ENCODE measurements at regions not wholly inside any gene's neighbourhood (a gene's known extent, or its start where the extent isn't known, plus 50 kb on each side); places are given as distances from the start of the nearest gene placed in this dataset.

DNA sequence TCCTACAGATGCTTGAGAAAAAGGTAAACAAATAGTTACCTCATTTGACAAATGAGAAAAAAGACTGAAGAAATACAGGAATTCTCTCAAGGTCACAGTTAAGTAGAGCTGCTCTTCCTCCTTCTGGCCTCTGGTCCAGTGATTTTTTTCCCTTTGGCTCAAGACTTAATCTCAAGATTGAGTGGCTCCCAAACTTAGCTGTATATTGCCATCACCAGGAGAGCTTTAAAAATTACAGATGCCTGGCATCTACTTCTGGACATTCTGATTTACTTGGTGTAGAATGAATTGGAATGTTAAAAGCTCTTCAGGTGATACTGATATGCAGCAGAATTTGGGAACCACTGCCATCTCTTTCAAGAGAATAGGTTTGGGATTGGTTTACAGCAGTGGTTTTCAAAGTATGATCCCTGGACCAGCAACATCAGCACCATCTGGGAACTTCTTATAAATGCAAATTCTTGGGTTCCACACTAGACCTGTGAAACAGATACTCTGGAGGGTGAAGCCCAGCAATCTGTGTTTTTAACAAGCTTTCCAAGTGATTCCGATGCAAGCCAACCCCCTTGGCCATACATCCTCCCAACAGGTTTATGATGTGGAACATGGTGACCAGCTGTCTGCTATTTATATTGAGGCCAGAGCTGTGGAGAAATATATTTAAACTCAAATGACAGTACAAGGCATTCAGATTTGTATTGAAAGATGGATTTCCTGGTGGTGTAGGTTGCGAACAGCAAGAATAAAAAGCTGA lies 333.0 kb upstream of the RARB start:
- no peak for DNase-seq (ENCODE audit: low read depth in 2 of 2)

DNA sequence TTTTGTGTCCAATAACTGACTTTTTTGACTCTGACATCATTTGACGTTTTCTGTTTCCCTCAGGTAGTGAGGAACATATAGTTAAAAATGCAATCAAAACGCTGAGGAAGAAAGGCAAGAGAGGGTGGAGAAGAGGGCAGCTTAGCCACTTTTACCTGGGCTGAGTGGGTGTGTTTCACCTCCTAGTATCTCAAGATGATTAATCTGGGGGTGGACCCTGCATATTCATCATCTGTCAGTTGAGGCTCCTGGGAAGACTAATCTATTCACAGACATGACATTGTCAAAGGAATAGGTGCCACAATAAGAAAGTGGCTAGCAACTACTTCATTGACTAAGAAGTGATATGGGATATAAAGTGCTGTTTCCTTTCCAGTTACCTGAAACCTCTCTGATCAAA lies 331.5 kb upstream of the RARB start:
- DNase-seq (ENCODE audit: low read depth in 2 of 2) = no peak

DNA sequence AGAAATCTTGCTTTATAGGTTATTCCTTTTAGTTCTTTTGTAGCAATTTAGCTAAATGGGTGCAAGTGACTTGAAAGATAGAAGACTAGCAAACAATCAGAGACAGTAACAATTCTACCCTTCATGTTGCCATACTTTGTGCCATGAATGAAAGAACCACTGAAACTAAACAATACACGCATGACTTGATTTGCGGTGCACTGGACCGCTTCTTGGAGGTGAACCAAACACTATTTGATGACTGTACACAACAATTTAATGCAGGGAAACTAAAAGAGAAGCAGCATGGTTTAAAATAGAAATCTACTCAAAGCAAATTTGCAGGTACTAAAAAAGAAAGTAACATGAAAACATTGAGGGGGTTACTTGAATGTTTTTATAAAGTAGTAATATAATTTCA lies 331.0 kb upstream of the RARB start:
- no peak for DNase-seq (ENCODE audit: low read depth in 2 of 2)

DNA sequence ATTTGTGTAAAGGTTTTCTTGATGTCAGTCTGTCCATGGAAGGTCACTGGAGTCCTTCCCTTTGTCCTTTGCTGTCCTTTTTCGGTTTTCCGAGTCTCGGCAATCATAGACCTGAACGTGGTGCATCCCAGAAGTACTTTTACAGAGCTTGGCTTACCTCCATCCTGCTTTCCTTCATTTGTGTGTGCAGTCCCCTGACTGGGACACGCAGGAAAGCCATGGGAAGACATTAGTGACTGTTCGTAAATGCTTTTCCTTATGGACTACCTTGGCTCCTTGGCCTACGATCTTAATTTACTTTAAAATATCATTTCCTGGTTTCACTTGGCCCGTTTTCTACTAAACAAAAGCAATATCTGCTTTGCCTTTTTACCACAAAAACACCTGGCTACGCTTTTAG lies 328.4 kb upstream of the RARB start:
- no peak for DNase-seq (ENCODE audit: low read depth in 2 of 2)

GRCh38 chr3:25103391-25103790 lies 324.7 kb upstream of the RARB start:
- no peak for DNase-seq (ENCODE audit: low read depth in 2 of 2)

GRCh38 chr3:25107918-25108617 lies 320.0 kb upstream of the RARB start:
- DNase-seq (ENCODE audit: low read depth in 2 of 2) = no peak

- no peak for DNase-seq (ENCODE audit: low read depth in 2 of 2)
These were observed 317.4 kb upstream of the RARB start for GRCh38 chr3:25110642-25111041.

DNA sequence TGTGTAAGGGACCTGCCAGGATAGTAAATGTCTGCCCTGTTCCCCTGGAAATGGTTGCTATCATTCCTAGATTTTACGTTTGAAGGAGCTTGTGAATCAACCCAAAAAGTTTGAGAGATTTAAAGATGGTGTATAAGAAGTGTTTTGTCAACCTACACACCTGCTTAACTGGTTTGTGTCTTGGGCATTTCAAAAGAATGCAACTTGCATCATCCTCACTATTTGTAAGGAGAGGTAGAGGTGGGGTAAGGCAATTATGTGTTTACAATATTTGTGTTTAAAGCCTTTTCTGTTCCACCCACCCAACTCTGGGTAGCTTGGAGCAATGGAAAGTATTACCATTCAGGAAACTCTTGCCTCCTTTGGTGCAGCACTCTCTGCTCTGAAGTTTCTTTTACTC lies 314.2 kb upstream of the RARB start:
- no peak for DNase-seq (ENCODE audit: low read depth in 2 of 2)

DNA sequence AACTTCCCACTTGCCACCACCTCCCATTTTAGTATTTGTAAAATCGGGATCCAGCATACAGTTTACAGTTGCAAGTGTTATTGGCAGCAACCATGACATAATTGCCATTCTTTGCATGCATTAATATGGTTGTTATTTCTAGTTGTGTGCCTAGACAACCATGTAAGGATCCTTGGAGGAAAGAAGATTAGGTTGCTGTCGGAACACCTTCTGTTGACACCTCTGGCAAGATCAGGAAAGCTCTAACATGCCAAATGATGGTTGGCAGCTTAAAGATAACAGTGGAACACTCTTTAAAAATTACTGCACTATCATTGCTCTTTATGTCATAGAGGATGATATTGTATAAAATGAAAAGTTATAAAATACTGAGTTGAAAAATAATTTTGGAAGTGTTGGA lies 313.5 kb upstream of the RARB start:
- DNase-seq (ENCODE audit: low read depth in 2 of 2) = no peak

GRCh38 chr3:25117005-25117593 lies 311.0 kb upstream of the RARB start:
- no peak for DNase-seq (ENCODE audit: low read depth in 2 of 2)

- DNase-seq (ENCODE audit: low read depth in 2 of 2) = no peak
These were observed 308.4 kb upstream of the RARB start for GRCh38 chr3:25119682-25120081.

DNA sequence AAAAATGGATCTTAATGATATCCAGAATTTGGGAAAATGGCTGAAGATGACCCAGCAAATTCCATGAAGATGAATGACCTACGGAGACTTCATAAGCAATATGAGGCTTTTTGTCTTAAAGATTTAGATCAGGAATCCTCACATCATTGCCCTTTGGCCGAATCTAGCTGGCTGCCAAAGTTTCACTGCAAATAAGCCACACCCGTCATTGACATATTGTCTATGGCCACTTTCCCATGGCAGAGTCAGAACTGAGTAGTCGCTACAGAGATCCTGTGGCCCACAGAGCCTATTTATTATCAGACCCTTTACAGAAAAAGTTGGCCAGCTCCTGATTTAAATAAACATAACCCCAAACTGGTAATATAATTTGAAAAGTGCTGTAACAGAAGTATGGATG lies 307.4 kb upstream of the RARB start:
- DNase-seq (ENCODE audit: low read depth in 2 of 2) = no peak

DNA sequence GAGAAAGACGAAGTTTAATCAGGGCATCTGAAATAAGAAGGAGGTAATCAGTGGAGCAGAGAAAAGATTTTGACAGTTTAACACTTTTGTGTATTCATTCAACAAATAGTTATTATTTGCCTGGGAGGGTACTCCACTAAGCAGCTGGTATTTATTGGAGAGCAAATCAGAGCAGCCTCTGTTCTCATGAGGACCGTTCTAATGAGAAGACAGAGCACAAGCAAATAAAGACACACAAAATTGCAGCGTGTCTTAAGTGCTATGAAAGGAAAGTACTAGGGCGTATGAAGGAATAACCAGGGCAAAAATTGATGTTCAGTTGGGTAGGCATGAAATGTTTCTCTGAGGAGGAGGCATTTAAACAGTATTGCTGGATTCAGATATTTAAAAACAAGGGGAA lies 302.9 kb upstream of the RARB start:
- DNase-seq (ENCODE audit: low read depth in 2 of 2) = no peak

DNA sequence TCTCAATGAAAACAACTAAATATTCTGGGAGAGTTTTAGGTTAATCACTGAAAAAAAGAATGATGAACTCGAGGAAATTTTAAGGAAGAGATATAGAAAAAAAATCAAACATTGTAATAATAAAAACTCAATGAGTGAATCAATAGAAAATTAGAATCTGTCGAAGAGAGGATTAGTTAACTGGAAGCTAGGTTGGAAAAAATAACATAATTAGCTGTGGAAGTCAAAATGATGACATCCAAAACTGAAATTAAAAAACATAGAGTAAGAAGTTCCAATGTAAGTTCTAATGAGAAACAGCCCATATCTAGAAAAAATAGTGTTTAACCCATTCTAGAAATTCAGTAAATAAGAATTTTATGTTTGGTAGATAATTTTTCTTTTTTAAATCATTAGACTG lies 299.3 kb upstream of the RARB start:
- no peak for DNase-seq (ENCODE audit: low read depth in 2 of 2)

- DNase-seq (ENCODE audit: low read depth in 2 of 2) = no peak
These were observed 297.1 kb upstream of the RARB start for GRCh38 chr3:25130724-25131520.

- DNase-seq (ENCODE audit: low read depth in 2 of 2) = no peak
These were observed 294.5 kb upstream of the RARB start for GRCh38 chr3:25133588-25133987.

DNA sequence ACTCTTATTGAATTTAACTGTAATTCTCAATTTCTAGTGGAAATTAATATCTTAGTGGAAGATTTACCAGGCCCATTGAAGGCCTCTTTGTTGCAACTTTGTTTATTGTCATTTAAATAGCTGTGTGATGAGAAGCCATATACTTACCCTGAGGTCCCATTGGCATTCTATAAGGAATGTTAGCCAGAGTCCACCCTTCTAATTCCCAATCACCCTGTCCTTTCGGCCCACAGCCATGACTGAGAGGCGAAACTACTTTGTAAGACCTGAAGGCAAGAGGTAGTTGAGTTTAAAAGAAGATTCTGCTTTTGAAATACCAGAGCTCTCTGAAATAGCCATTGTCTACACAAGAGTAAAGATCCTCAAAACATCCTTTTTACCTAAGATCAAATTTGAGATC lies 290.5 kb upstream of the RARB start:
- no peak for DNase-seq (ENCODE audit: low read depth in 2 of 2)

GRCh38 chr3:25139267-25139666 lies 288.8 kb upstream of the RARB start:
- no peak for DNase-seq (ENCODE audit: low read depth in 2 of 2)

DNA sequence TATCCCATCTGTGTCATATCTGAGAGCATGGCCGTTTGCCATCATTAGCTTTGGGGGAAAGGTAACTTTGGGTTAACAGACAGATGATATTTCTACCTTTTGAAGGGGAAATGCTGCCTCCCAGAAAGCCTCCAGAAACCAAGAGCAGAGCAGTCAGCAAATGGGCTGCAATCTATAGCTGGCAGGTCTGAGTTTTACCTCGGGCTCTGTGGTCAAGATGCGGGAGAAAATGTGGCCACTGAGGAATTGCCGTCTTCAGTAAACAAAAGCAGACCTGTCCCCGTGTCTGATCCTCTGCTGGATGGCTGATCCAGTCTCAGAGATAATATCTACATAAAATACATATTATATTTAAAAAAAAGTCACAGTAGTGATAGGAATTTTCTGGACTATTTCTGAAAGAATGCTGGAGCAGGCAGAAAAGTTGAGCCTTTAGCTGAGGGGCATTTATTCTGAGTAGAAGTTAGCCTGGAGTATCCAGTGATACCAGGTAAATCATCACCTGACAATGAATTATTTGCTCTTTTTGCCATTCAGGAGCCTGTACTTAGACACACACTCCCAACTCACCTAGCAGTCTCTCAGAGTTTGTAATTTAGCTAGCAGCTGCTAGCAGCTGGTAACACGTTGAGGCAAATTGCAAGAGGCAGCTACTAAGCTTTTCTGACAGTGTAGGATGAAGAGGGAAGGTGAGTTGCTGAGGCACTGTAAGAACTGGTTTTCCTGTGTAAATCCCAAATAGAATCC lies 285.3 kb upstream of the RARB start:
- no peak for DNase-seq (ENCODE audit: low read depth in 2 of 2)

- DNase-seq (ENCODE audit: low read depth in 2 of 2) = no peak
These were observed 284.6 kb upstream of the RARB start for GRCh38 chr3:25143356-25144025.

GRCh38 chr3:25144430-25144829 lies 283.6 kb upstream of the RARB start:
- DNase-seq (ENCODE audit: low read depth in 2 of 2) = no peak

All from fibroblast of skin of left quadriceps (primary cell).